GM23248 (cell line): ENCODE measurements at regions not wholly inside any gene's neighbourhood (a gene's known extent, or its start where the extent isn't known, plus 50 kb on each side); places are given as distances from the start of the nearest gene placed in this dataset.

Experiments used
- DNase-seq: peaks from one replicate; pipeline ENCODE4 v3.0.0-alpha.2; 2015
- H2AFZ ChIP-seq: fragments of 200-600 bp; sonication (generic); 2 replicates; pipeline ENCODE4 v1.6.1; 2016; ENCODE audit warnings: antibody characterized with exemption
- H3F3A ChIP-seq: fragments of 200-600 bp; sonication (generic); 2 replicates; pipeline ENCODE4 v1.6.1; 2016; ENCODE audit warnings: mild to moderate bottlenecking, antibody characterized with exemption, mixed run types; ENCODE audit not compliant: insufficient read depth
- H3K27ac ChIP-seq: fragments of 200-600 bp; sonication (generic); 2 replicates; pipeline ENCODE4 v1.5.1; 2016; ENCODE audit warnings: mild to moderate bottlenecking
- H3K27me3 ChIP-seq: fragments of 200-600 bp; sonication (generic); replicated peaks from 2 replicates; pipeline ENCODE4 v1.6.1; 2016; ENCODE audit warnings: mild to moderate bottlenecking; ENCODE audit not compliant: insufficient read depth
- H3K36me3 ChIP-seq: fragments of 200-600 bp; sonication (generic); 2 replicates; pipeline ENCODE4 v1.6.1; 2016; ENCODE audit warnings: low read depth, mild to moderate bottlenecking
- H3K4me1 ChIP-seq: fragments of 200-600 bp; sonication (generic); 2 replicates; pipeline ENCODE4 v1.6.1; 2016; ENCODE audit warnings: mild to moderate bottlenecking; ENCODE audit not compliant: insufficient read depth
- H3K4me2 ChIP-seq: fragments of 200-600 bp; sonication (generic); one replicate; pipeline ENCODE4 v1.6.1; 2016; ENCODE audit warnings: mild to moderate bottlenecking; ENCODE audit not compliant: unreplicated experiment
- H3K4me3 ChIP-seq: fragments of 200-600 bp; sonication (generic); 2 replicates; pipeline ENCODE4 v1.5.1; 2016; ENCODE audit warnings: mild to moderate bottlenecking
- H3K79me2 ChIP-seq: fragments of 200-600 bp; sonication (generic); 2 replicates; pipeline ENCODE4 v1.6.1; 2016; ENCODE audit warnings: mild to moderate bottlenecking; ENCODE audit not compliant: insufficient read depth
- H3K9ac ChIP-seq: fragments of 200-600 bp; sonication (generic); 2 replicates; pipeline ENCODE4 v1.6.1; 2016; ENCODE audit warnings: mild to moderate bottlenecking
- H3K9me2 ChIP-seq: fragments of 200-600 bp; sonication (generic); 2 replicates; pipeline ENCODE4 v1.6.1; 2016; ENCODE audit warnings: mixed run types, mild to moderate bottlenecking, moderate library complexity; ENCODE audit not compliant: insufficient read depth
- H3K9me3 ChIP-seq: fragments of 200-600 bp; sonication (generic); one replicate; pipeline ENCODE4 v1.6.1; 2017; ENCODE audit warnings: low read depth
- H4K20me1 ChIP-seq: fragments of 200-600 bp; sonication (generic); 2 replicates; pipeline ENCODE4 v1.6.0; 2016; ENCODE audit not compliant: insufficient read depth
- EZH2 ChIP-seq: fragments of 200-600 bp; sonication (generic); IDR thresholded peaks from 2 replicates; pipeline ENCODE4 v1.6.1; 2018; ENCODE audit warnings: antibody characterized with exemption, mild to moderate bottlenecking; ENCODE audit not compliant: insufficient read depth, poor library complexity, severe bottlenecking
- EZH2phosphoT487 ChIP-seq: fragments of 200-600 bp; sonication (generic); IDR thresholded peaks from 2 replicates; pipeline ENCODE4 v1.6.1; 2018; ENCODE audit warnings: antibody characterized with exemption, moderate library complexity, mild to moderate bottlenecking, low read depth; ENCODE audit not compliant: insufficient read depth
- WGBS, 2 experiments: methylation state at CpG; one replicate each; pipeline ENCODE4 v1.1.6; 2015 to 2017; ENCODE audit warnings: low lambda C conversion rate in 2 of 2, low coverage in 1 of 2; ENCODE audit errors: missing lambda C conversion rate in 2 of 2; 5-methylcytosine and 5-hydroxymethylcytosine counted together
- in situ Hi-C: fragments of 300-500 bp; cut with MboI; formaldehyde crosslinking; loops from 2 replicates; pipeline ENCODE4 v1.15.0; 2020

GRCh38 chr20:48571949-48572847, 255.6 kb downstream of the PREX1 start:
- no peak overlapping the region for H3K9ac ChIP-seq
- H3K9me3 ChIP-seq, result no peaks in the 10 kb centered on the region
- DNase-seq, result no peak
- in situ Hi-C loops, result no loop called here
- WGBS, 2 experiments, result 54 to 59% methylated on average over 14 of the region's 14 CpGs
- no peak overlapping the region for H3K4me3 ChIP-seq
- TF ChIP-seq EZH2phosphoT487 (no peak), EZH2 (no peak)
- H3K4me2 ChIP-seq, result no peak overlapping the region
- H3K27ac ChIP-seq, result no peak overlapping the region
- no peak overlapping the region for H2AFZ ChIP-seq
- no peaks in the 10 kb centered on the region for H3K79me2 ChIP-seq
- H3K4me1 ChIP-seq, result no peaks in the 10 kb centered on the region
- no peaks in the 10 kb centered on the region for H4K20me1 ChIP-seq
- H3K9me2 ChIP-seq, result no peaks in the 10 kb centered on the region
- 0 out of 2 replicates have a peak, but pooled peaks cover 3% of the 10 kb centered on the region for H3K27me3 ChIP-seq
- no peaks in the 10 kb centered on the region for H3F3A ChIP-seq
- H3K36me3 ChIP-seq, result no peaks in the 10 kb centered on the region

DNA sequence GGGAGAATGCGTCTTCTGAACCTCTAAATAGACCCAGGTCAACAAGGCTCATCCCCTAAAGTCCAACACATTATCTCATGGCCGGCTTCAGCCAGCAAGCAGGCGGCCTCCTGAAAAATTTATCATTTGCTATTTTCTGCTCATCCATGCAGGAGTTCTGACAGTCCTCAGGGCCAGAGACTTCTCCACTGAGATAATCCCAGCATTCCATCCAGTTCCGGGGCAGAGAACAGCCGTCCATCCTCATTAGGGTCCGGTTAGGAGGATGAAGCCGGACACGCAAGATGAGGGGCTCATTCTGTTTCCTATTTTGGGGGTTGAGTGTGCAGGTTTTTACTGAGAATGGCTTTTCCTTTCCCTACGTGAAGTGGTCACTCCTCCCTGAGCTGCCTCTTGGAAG, 258.1 kb downstream of the PREX1 start:
- Histone ChIP-seq H3F3A (no peaks in the 10 kb centered on the region), H3K27ac (no peak overlapping the region), H3K4me3 (no peak overlapping the region), H3K36me3 (no peaks in the 10 kb centered on the region), H3K4me1 (no peaks in the 10 kb centered on the region), H3K9me3 (no peaks in the 10 kb centered on the region), H3K4me2 (no peak overlapping the region), H4K20me1 (no peaks in the 10 kb centered on the region), H3K79me2 (no peaks in the 10 kb centered on the region), H3K9ac (no peak overlapping the region), H2AFZ (no peak overlapping the region), H3K27me3 (0 out of 2 replicates have a peak, but pooled peaks cover 3% of the 10 kb centered on the region), H3K9me2 (no peaks in the 10 kb centered on the region)
- in situ Hi-C loops, result no loop called here
- WGBS, 2 experiments, result 65 to 69% methylated on average over 9 of the region's 9 CpGs
- no peak for DNase-seq
- TF ChIP-seq EZH2phosphoT487 (no peak), EZH2 (no peak)

DNA sequence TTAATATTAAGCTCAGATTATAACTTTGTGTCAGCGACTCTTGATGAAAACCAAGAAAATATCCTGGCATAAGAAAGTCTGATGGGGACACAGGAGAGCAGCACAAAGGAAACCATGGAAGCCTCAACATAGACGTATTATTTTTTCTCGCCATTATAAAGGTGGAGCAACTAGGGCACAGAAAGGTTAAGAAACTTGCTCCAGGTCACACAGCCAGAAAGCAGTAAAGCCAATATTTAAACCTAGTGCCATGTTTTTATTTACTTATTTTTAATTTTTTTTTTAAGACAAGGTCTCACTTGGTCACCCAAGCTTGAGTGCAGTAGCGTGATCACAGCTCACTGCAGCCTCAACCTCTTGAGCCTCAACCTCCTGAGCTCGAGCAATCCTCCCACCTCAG, 259.3 kb downstream of the PREX1 start:
- Histone ChIP-seq H3K79me2 (no peaks in the 10 kb centered on the region), H3K9me2 (no peaks in the 10 kb centered on the region), H3K9ac (no peak overlapping the region), H3K36me3 (no peaks in the 10 kb centered on the region), H2AFZ (no peak overlapping the region), H3K27me3 (0 out of 2 replicates have a peak, but pooled peaks cover 3% of the 10 kb centered on the region), H3K4me3 (no peak overlapping the region), H3K27ac (no peak overlapping the region), H3K4me1 (no peaks in the 10 kb centered on the region), H3K9me3 (no peaks in the 10 kb centered on the region), H4K20me1 (no peaks in the 10 kb centered on the region), H3F3A (no peaks in the 10 kb centered on the region), H3K4me2 (no peak overlapping the region)
- no peak for TF ChIP-seq EZH2phosphoT487
- TF ChIP-seq EZH2, result no peak
- WGBS, 2 experiments, result 47 to 62% methylated on average over 5 of the region's 5 CpGs
- no peak for DNase-seq
- in situ Hi-C loops, result no loop called here

- Histone ChIP-seq H3K79me2 (no peaks in the 10 kb centered on the region), H3K27ac (no peak overlapping the region), H3K27me3 (no peaks in the 10 kb centered on the region), H3F3A (no peaks in the 10 kb centered on the region), H3K9ac (no peak overlapping the region), H3K9me2 (no peaks in the 10 kb centered on the region), H3K4me1 (no peaks in the 10 kb centered on the region), H4K20me1 (no peaks in the 10 kb centered on the region), H3K4me2 (no peak overlapping the region), H3K9me3 (no peaks in the 10 kb centered on the region), H2AFZ (no peak overlapping the region), H3K36me3 (no peaks in the 10 kb centered on the region), H3K4me3 (no peak overlapping the region)
- in situ Hi-C loops, result no loop called here
- DNase-seq, result no peak
- no peak for TF ChIP-seq EZH2
- TF ChIP-seq EZH2phosphoT487, result no peak
- WGBS, 2 experiments, result 38 to 43% methylated on average over 5 of the region's 5 CpGs
These were observed 260.7 kb downstream of the PREX1 start for GRCh38 chr20:48567145-48567544.
